ENCODE measurements at regions not wholly inside any gene's neighbourhood (a gene's known extent, or its start where the extent isn't known, plus 50 kb on each side); places are given as distances from the start of the nearest gene placed in this dataset.

DNA sequence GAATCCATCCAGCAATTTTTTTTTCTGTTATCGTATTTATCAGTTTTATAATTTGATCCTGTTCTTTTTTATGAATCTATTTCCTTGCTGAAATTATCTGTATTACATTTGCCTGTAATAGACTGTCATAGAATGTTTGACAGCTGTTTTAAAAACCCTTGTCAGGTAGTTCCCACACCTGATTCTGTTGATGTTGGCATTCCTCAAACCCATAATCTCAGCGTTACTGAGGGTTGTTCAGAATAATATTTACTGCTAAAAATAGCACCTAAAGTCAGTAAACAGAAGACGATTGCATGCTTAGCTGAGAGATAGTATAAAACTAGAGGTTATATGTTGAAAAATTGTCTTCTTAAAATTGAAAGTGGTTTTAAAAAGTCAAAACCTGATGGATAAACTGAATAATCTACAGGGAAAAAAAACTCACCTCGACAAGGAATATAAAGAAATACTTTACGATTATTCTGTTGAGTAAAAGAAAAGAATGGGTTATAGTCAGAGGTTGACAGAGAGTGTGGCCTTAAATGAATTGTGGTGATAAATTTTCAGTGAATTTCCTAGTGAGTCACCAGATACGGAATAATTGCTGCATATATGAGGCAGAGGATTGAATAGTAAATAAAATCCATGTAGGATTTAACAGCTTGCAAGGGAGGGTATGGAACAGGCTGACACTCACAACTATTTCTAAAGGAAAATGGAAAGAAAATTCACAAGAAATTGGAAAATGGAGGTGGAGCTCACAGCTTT is 824.1 kb upstream of the IGFBP3 start:
- TF ChIP-seq, protein P1, sequence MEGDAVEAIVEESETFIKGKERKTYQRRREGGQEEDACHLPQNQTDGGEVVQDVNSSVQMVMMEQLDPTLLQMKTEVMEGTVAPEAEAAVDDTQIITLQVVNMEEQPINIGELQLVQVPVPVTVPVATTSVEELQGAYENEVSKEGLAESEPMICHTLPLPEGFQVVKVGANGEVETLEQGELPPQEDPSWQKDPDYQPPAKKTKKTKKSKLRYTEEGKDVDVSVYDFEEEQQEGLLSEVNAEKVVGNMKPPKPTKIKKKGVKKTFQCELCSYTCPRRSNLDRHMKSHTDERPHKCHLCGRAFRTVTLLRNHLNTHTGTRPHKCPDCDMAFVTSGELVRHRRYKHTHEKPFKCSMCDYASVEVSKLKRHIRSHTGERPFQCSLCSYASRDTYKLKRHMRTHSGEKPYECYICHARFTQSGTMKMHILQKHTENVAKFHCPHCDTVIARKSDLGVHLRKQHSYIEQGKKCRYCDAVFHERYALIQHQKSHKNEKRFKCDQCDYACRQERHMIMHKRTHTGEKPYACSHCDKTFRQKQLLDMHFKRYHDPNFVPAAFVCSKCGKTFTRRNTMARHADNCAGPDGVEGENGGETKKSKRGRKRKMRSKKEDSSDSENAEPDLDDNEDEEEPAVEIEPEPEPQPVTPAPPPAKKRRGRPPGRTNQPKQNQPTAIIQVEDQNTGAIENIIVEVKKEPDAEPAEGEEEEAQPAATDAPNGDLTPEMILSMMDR (IDR thresholded peaks at IDR 0.05; ENCODE audit: control extremely low read depth in 1 of 3, insufficient read depth in 1 of 3, low read depth in 1 of 3, low read length in 3 of 3): no peak
- TF ChIP-seq CBX5 (IDR thresholded peaks at IDR 0.05; ENCODE audit: low read depth, low read length): no peak
- TF ChIP-seq YY1 (IDR thresholded peaks at IDR 0.05; ENCODE audit: low read depth, low read length): no peak
- TF ChIP-seq, protein P2, sequence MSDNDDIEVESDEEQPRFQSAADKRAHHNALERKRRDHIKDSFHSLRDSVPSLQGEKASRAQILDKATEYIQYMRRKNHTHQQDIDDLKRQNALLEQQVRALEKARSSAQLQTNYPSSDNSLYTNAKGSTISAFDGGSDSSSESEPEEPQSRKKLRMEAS (IDR thresholded peaks at IDR 0.05): no peak
- TF ChIP-seq RAD21 (IDR thresholded peaks at IDR 0.05 in 1 of 2, conservative IDR thresholded peaks at IDR 0.05 in 1 of 2; ENCODE audit: low read depth in 2 of 2, low read length in 2 of 2): no peak
- TF ChIP-seq, protein P3, sequence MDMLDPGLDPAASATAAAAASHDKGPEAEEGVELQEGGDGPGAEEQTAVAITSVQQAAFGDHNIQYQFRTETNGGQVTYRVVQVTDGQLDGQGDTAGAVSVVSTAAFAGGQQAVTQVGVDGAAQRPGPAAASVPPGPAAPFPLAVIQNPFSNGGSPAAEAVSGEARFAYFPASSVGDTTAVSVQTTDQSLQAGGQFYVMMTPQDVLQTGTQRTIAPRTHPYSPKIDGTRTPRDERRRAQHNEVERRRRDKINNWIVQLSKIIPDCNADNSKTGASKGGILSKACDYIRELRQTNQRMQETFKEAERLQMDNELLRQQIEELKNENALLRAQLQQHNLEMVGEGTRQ (IDR thresholded peaks at IDR 0.05; ENCODE audit: low read length): no peak
- no peak for TF ChIP-seq ZNF274 (IDR thresholded peaks at IDR 0.05; ENCODE audit: borderline replicate concordance, extremely low read depth, low read length)
- TF ChIP-seq SRF (IDR thresholded peaks at IDR 0.05; ENCODE audit: low read depth, low read length): no peak
- no peak for TF ChIP-seq POLR2A (IDR thresholded peaks at IDR 0.05; ENCODE audit: control extremely low read depth in 1 of 2, low read depth in 2 of 2, low read length in 2 of 2)
- no peak for TF ChIP-seq POLR2AphosphoS5 (IDR thresholded peaks at IDR 0.05; ENCODE audit: low read depth, low read length)
- no peak for TF ChIP-seq BRCA1 (IDR thresholded peaks at IDR 0.05; ENCODE audit: low read depth, low read length)
- TF ChIP-seq BCL11A (IDR thresholded peaks at IDR 0.05; ENCODE audit: low read depth in 2 of 2, low read length in 2 of 2): no peak
- no peak for TF ChIP-seq JUND (IDR thresholded peaks at IDR 0.05; ENCODE audit: low read length)
- no peak for TF ChIP-seq PHF8 (conservative IDR thresholded peaks at IDR 0.05; ENCODE audit: low read depth, low read length)

Measured in H1 (cell line).